BLaER1 treated with 17β-estradiol and CSF1 and Interleukin-3, amounts not matched to agents 10 nM and 100 nM (cell line): ENCODE measurements at regions not wholly inside any gene's neighbourhood (a gene's known extent, or its start where the extent isn't known, plus 50 kb on each side); places are given as distances from the start of the nearest gene placed in this dataset.

Experiments
- H3K27ac ChIP-seq, 11 experiments: shearing (Covaris generic); formaldehyde crosslinking; 2 replicates each; pipeline ENCODE4 v1.8.1; 2022
- H3K27me3 ChIP-seq, 11 experiments: shearing (Covaris generic); formaldehyde crosslinking; 2 replicates each; pipeline ENCODE4 v1.8.1; 2022
- H3K36me3 ChIP-seq, 11 experiments: shearing (Covaris generic); formaldehyde crosslinking; 2 replicates each; pipeline ENCODE4 v1.8.1; 2022
- H3K4me1 ChIP-seq, 10 experiments: shearing (Covaris generic); formaldehyde crosslinking; 2 replicates each; pipeline ENCODE4 v1.8.1; 2022
- H3K4me2 ChIP-seq, 11 experiments: shearing (Covaris generic); formaldehyde crosslinking; 2 replicates each; pipeline ENCODE4 v1.8.1; 2022
- H3K4me3 ChIP-seq, 10 experiments: shearing (Covaris generic); formaldehyde crosslinking; 2 replicates each; pipeline ENCODE4 v1.8.1; 2022
- H3K9ac ChIP-seq, 11 experiments: shearing (Covaris generic); formaldehyde crosslinking; 2 replicates each; pipeline ENCODE4 v1.8.1; 2022
- H3K9me3 ChIP-seq, 11 experiments: shearing (Covaris generic); formaldehyde crosslinking; replicated peaks in 1 of 11; 2 replicates each; pipeline ENCODE4 v1.8.1; 2022
- H4K20me1 ChIP-seq, 11 experiments: shearing (Covaris generic); formaldehyde crosslinking; 2 replicates each; pipeline ENCODE4 v1.8.1; 2022
- Cebpa-rat ChIP-seq, 11 experiments: shearing (Covaris generic); IDR thresholded peaks; 2 replicates each; pipeline ENCODE4 v1.8.1; 2022

- Histone ChIP-seq H3K9me3 (peaks cover 37 to 59% (median 42%) of the 10 kb centered on the region in 11 experiments), H3K27me3 (no peaks in the 10 kb centered on the region), H3K9ac (no peak overlapping the region), H4K20me1 (no peaks in the 10 kb centered on the region), H3K4me3 (no peak overlapping the region), H3K27ac (no peak overlapping the region), H3K4me2 (no peak overlapping the region), H3K36me3 (no peaks in the 10 kb centered on the region), H3K4me1 (no peaks in the 10 kb centered on the region)
- no peak for TF ChIP-seq Cebpa-rat (IDR thresholded peaks at IDR 0.05)
These were observed 489.1 kb upstream of the TSHZ3 start for GRCh38 chr19:31838163-31838815.

- H3K27me3 ChIP-seq, result no peaks in the 10 kb centered on the region
These were observed 491.1 kb upstream of the TSHZ3 start for GRCh38 chr19:31840371-31840770.

GRCh38 chr19:31841755-31842154 lies 492.5 kb upstream of the TSHZ3 start:
- TF ChIP-seq Cebpa-rat (IDR thresholded peaks at IDR 0.05), result no peak
- peaks cover 20 to 40% (median 27%) of the 10 kb centered on the region in 11 experiments; a peak in 21 of 22 replicates for H3K9me3 ChIP-seq
- no peaks in the 10 kb centered on the region for H3K4me1 ChIP-seq
- H3K36me3 ChIP-seq, result no peaks in the 10 kb centered on the region
- no peaks in the 10 kb centered on the region for H3K27me3 ChIP-seq
- no peak overlapping the region for H3K27ac ChIP-seq
- no peak overlapping the region for H3K4me3 ChIP-seq
- no peak overlapping the region for H3K9ac ChIP-seq
- no peak overlapping the region for H3K4me2 ChIP-seq
- H4K20me1 ChIP-seq, result no peaks in the 10 kb centered on the region

More at GRCh38 chr19:31840371-31840770, 491.1 kb upstream of the TSHZ3 start:
- Histone ChIP-seq H3K9ac (no peak overlapping the region), H3K4me1 (no peaks in the 10 kb centered on the region), H3K9me3 (peaks cover 20 to 51% (median 29%) of the 10 kb centered on the region in 11 experiments), H3K27ac (no peak overlapping the region), H4K20me1 (no peaks in the 10 kb centered on the region), H3K4me2 (no peak overlapping the region), H3K4me3 (no peak overlapping the region), H3K36me3 (no peaks in the 10 kb centered on the region)
- TF ChIP-seq Cebpa-rat (IDR thresholded peaks at IDR 0.05), result no peak

GRCh38 chr19:31863122-31863521 lies 482.3 kb upstream of the ZNF507 start:
- Histone ChIP-seq H4K20me1 (no peaks in the 10 kb centered on the region), H3K4me3 (no peak overlapping the region), H3K27me3 (no peaks in the 10 kb centered on the region), H3K4me2 (no peak overlapping the region), H3K9ac (no peak overlapping the region), H3K4me1 (no peaks in the 10 kb centered on the region), H3K9me3 (peaks cover 18 to 42% (median 31%) of the 10 kb centered on the region in 11 experiments), H3K36me3 (no peaks in the 10 kb centered on the region), H3K27ac (no peak overlapping the region)
- TF ChIP-seq Cebpa-rat (IDR thresholded peaks at IDR 0.05), result no peak

GRCh38 chr19:31874313-31874712 lies 471.1 kb upstream of the ZNF507 start:
- H3K27me3 ChIP-seq, result no peaks in the 10 kb centered on the region
- H3K4me2 ChIP-seq, result no peak overlapping the region
- H3K4me3 ChIP-seq, result no peak overlapping the region
- no peaks in the 10 kb centered on the region for H3K36me3 ChIP-seq
- no peaks in the 10 kb centered on the region for H4K20me1 ChIP-seq
- H3K9me3 ChIP-seq, result 0 out of 22 replicates have a peak, but pooled peaks cover 0 to 2% (median 0%) of the 10 kb centered on the region in 11 experiments
- H3K4me1 ChIP-seq, result no peaks in the 10 kb centered on the region
- H3K9ac ChIP-seq, result no peak overlapping the region
- H3K27ac ChIP-seq, result no peak overlapping the region
- TF ChIP-seq Cebpa-rat (IDR thresholded peaks at IDR 0.05), result no peak

GRCh38 chr19:31875591-31875990 lies 469.8 kb upstream of the ZNF507 start:
- H3K27ac ChIP-seq, result no peak overlapping the region
- no peaks in the 10 kb centered on the region for H4K20me1 ChIP-seq
- H3K27me3 ChIP-seq, result no peaks in the 10 kb centered on the region
- no peaks in the 10 kb centered on the region for H3K4me1 ChIP-seq
- H3K4me3 ChIP-seq, result no peak overlapping the region
- TF ChIP-seq Cebpa-rat (IDR thresholded peaks at IDR 0.05), result no peak
- H3K9ac ChIP-seq, result no peak overlapping the region
- no peak overlapping the region for H3K4me2 ChIP-seq
- H3K9me3 ChIP-seq, result no peaks in the 10 kb centered on the region
- no peaks in the 10 kb centered on the region for H3K36me3 ChIP-seq

- Histone ChIP-seq H3K4me3 (no peak overlapping the region), H3K36me3 (no peaks in the 10 kb centered on the region), H3K9ac (no peak overlapping the region), H3K9me3 (no peaks in the 10 kb centered on the region), H3K27me3 (no peaks in the 10 kb centered on the region), H3K4me2 (no peak overlapping the region), H4K20me1 (no peaks in the 10 kb centered on the region), H3K4me1 (no peaks in the 10 kb centered on the region), H3K27ac (no peak overlapping the region)
- TF ChIP-seq Cebpa-rat (IDR thresholded peaks at IDR 0.05), result peak in 1 of 11 experiments; percentile 10; a peak in 1 of 22 replicates
These were observed 465.1 kb upstream of the ZNF507 start for GRCh38 chr19:31880283-31880682.

- H3K27ac ChIP-seq, result no peak overlapping the region
- no peaks in the 10 kb centered on the region for H3K27me3 ChIP-seq
- H3K36me3 ChIP-seq, result no peaks in the 10 kb centered on the region
- H3K4me3 ChIP-seq, result no peak overlapping the region
- TF ChIP-seq Cebpa-rat (IDR thresholded peaks at IDR 0.05), result no peak
- H3K9ac ChIP-seq, result no peak overlapping the region
- H3K4me2 ChIP-seq, result no peak overlapping the region
- no peaks in the 10 kb centered on the region for H3K9me3 ChIP-seq
- H3K4me1 ChIP-seq, result no peaks in the 10 kb centered on the region
- H4K20me1 ChIP-seq, result no peaks in the 10 kb centered on the region
These were observed 463.4 kb upstream of the ZNF507 start for GRCh38 chr19:31881988-31882387.

GRCh38 chr19:31882709-31883108 lies 462.7 kb upstream of the ZNF507 start:
- no peak for TF ChIP-seq Cebpa-rat (IDR thresholded peaks at IDR 0.05)
- H4K20me1 ChIP-seq, result no peaks in the 10 kb centered on the region
- no peak overlapping the region for H3K4me3 ChIP-seq
- H3K9ac ChIP-seq, result no peak overlapping the region
- H3K27ac ChIP-seq, result no peak overlapping the region
- H3K27me3 ChIP-seq, result no peaks in the 10 kb centered on the region
- no peak overlapping the region for H3K4me2 ChIP-seq
- H3K36me3 ChIP-seq, result no peaks in the 10 kb centered on the region
- H3K9me3 ChIP-seq, result no peaks in the 10 kb centered on the region
- no peaks in the 10 kb centered on the region for H3K4me1 ChIP-seq

- TF ChIP-seq Cebpa-rat (IDR thresholded peaks at IDR 0.05), result no peak
- Histone ChIP-seq H3K4me2 (no peak overlapping the region), H3K4me3 (no peak overlapping the region), H3K27ac (no peak overlapping the region), H3K9me3 (no peaks in the 10 kb centered on the region), H3K9ac (no peak overlapping the region), H4K20me1 (no peaks in the 10 kb centered on the region), H3K4me1 (no peaks in the 10 kb centered on the region), H3K36me3 (no peaks in the 10 kb centered on the region), H3K27me3 (no peaks in the 10 kb centered on the region)
These were observed 462.0 kb upstream of the ZNF507 start for GRCh38 chr19:31883296-31883990.
